GM18951 (cell line): ENCODE measurements at regions not wholly inside any gene's neighbourhood (a gene's known extent, or its start where the extent isn't known, plus 50 kb on each side); places are given as distances from the start of the nearest gene placed in this dataset.

Experiments used
- POLR2A ChIP-seq: IDR thresholded peaks from 4 replicates; pipeline ENCODE4 v1.6.1; 2011; ENCODE audit warnings: mild to moderate bottlenecking; ENCODE audit not compliant: insufficient read length, insufficient read depth; ENCODE audit errors: extremely low read depth
- in situ Hi-C: fragments of 300-500 bp; cut with MboI; formaldehyde crosslinking; loops from one replicate; pipeline ENCODE4 v1.12.0; 2022; ENCODE audit warnings: low sequenced_read_pairs, mixed read lengths, inconsistent platforms; ENCODE audit not compliant: unreplicated experiment

DNA sequence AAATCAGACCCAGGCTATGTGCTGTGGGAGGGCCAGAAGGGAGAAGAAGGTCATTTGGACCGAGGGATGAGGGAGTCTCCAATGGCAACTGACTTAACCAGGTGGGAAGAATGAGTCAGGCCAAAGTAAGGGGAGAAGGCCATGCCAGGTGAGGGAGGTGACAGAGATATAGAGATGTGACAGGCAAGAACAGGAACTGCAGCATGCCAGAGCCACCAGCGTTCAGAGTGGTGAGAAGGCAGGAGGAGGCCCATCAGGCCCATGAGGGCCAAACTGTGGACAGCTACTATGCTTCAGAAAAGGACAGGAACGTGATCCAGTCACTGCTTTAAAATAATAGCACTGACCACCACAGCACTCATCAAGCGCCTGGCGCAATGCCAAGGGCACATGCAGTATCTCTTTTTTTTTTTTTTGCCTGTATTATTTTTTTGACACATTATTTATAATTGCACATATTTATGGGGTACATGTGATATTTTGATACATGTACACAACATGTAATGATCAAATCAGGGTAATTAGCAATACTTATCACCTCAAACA lies 154.3 kb upstream of the IGF1R start:
- in situ Hi-C loops, result no loop called here

DNA sequence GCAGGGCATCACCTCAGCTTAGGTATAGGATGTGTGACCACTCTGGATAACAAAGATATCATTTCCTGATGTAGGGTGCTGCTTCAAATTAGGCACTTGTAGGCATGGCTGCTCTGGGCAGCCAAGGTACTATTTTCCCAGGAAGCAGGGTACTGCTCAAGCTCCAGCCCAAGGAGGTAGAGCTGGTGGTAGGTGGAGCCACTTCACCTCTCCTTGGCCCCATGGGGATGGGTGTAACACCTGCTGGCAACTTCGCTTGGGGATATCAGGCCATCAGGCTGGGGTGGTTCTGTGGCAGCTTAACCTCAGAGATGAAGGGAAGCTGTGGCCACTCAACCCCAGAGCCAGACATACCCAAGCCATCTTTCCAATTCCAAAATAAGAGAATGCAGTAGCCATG lies 147.1 kb upstream of the IGF1R start:
- in situ Hi-C loops, result no loop called here
- TF ChIP-seq POLR2A, result no peak

More for the DNA sequence above, 154.3 kb upstream of the IGF1R start:
- TF ChIP-seq POLR2A, result no peak

DNA sequence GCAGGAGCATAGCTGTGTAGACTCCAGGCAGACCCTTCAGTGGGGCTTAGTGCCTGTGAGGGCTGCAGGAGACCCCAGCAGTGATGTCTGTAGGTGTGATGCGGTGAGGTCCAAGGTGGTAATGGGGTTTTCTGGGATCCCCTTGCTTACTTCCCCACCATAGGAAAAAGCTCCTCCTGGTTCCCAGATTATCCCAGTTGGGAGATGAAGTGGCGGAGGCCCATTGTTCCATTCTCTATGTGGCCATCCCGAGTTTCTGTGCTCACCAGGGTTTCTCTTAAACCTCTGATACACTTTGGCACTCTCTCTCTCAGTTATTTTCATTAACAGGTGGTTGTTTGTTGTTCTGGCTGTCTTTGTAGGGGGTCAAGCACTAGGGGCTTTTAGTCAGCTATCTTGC lies 146.7 kb upstream of the IGF1R start:
- no peak for TF ChIP-seq POLR2A
- in situ Hi-C loops, result no loop called here

DNA sequence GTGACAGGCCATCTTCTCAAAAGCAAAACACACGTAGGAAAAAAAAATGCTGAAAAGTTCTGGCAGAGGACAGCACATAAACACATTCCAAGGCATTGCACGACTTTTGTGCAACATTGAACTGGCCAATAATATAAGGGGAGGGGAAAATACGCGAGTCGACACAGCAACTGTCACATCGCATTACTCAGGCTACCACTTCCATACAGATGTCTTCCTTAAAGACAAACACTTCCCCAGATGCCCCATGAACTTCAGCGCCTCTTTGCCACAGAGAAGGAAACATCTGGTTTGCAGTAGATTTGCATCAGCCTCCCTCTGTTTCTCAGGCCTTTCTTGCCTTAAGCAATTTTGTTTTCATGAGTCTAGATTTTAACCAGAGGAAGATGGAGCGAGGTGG lies 144.4 kb upstream of the IGF1R start:
- in situ Hi-C loops, result no loop called here
- TF ChIP-seq POLR2A, result no peak

DNA sequence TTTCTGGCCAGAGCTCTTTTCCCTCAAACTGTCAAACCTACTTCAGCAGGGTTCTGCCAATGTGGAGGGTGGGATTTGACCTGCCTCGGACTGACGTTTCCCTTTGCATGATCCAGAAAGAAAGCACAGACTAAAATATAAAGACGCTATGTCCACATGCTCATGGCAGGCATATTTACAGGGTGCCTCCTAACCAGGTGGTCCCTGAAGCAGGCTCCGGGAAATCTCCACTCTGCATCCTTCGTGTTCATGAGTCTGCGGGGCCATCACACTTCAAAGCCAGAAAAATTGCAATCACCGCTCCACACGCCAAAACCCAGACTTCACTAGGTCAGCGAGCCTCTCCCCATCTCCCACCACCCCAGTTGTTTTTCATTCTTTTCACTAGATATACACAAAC lies 143.3 kb upstream of the IGF1R start:
- no peak for TF ChIP-seq POLR2A
- in situ Hi-C loops, result no loop called here

DNA sequence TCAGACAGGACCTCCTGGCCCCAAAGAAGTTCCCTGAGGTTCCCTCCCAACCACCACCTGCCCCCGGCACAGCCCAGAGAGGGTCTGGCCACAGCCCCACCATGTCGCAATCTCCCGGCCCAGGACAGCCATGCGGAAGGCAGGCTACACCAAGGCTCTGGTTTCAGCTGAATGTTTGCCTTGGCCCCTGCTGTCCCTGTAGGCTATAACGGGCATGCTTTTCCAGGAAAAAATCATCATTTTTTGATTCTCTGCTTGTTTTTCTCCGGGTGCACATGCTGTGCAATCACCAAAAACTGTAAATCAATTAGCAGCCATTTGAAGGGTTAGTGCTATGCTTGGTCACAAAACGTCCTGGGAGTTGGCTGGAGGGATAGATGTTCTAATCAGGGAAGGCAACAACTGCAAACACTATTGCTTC lies 142.7 kb upstream of the IGF1R start:
- in situ Hi-C loops, result no loop called here
- TF ChIP-seq POLR2A, result no peak

DNA sequence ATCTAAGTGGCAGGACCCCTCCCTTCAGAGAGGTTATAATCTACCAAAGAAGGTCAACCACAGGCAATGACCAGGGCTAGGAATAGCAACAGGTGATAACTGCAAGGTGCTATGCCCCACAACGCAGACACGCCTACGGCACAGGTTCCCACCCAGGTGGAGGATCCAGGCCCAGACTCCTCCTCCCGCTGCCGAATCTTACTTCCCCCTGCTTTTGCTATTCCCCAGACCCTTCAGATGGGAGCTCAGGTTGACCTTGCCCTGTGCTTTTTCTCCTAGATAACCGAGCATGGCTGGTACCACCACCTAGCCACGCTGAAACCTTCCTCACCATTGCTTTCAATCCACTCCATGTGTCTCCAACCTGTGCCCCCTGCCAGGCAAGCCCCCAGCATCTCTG lies 142.2 kb upstream of the IGF1R start:
- in situ Hi-C loops, result no loop called here

DNA sequence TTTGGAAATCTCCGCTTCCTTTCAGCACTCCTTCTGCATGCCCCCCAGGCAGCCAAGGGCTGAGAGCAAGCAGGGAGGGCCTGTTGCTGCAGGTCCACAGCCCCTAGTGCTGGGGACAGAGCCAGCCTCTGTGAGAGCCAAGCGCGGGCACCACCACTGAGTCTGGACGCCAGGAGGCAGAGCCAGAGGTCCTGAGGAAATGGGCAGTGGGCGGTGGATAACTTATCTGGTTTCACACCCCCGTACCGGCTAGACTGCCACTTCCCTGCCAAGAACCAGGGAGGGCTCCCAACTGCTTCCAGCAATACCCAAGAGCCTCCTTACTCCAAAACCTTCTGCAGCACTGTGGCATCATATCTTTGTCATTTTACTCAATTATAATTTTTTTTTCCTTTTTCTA lies 141.6 kb upstream of the IGF1R start:
- in situ Hi-C loops, result no loop called here
- no peak for TF ChIP-seq POLR2A

More for the DNA sequence above, 142.2 kb upstream of the IGF1R start:
- no peak for TF ChIP-seq POLR2A

DNA sequence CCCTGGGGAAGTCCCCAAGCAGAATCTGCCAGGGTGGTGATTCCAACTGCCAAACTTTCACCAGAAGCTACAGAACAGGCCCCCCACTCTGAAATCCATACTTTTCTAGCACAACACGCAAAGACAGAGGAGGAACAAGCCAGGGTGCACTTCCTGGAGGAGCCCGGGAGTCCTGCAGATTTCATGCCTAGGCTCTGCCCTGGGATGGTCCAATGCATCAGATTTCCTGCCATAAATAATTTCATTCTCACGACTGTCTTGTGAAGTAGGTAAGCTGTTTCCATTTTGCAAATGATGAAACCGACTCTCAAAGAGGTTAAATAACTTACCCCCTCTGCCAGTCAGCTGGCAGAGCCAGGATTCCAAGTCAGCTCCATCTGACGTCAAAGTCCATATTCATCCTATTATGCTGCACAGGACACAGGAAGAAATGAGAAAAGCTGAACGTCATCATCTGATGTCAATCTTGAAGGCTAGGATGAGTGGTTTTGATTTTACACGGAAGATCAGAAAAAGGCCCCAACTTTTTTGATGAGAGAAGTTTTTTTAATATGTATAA lies 134.8 kb upstream of the IGF1R start:
- in situ Hi-C loops, result no loop called here
- no peak for TF ChIP-seq POLR2A

DNA sequence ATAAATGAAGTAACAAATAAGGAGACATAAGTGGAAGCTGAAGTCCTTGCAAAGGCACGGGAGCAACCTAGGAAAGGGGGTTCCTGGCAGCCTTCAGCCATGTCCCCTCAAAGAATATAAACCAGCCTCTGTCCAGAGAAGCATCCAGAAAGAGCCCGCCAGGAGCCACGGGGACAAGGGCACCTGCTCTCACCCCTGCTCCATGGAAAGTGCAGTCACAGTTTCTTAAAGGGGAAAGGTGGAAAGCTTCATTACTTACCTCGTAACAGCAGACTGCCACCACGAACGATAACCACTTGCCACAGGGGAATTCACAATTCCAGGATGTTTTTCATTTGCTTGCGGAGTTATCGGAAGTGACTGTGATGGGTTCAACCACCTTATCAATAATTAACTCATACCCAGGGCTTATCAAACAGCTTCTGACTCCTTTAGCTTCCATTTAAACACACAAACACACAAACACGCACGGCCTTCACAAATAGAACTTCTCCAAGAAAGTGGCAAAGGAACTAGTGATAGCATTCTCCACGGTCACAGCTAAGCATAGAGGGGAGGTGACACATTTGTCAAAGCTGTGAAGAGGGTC lies 134.2 kb upstream of the IGF1R start:
- in situ Hi-C loops, result no loop called here
- no peak for TF ChIP-seq POLR2A

DNA sequence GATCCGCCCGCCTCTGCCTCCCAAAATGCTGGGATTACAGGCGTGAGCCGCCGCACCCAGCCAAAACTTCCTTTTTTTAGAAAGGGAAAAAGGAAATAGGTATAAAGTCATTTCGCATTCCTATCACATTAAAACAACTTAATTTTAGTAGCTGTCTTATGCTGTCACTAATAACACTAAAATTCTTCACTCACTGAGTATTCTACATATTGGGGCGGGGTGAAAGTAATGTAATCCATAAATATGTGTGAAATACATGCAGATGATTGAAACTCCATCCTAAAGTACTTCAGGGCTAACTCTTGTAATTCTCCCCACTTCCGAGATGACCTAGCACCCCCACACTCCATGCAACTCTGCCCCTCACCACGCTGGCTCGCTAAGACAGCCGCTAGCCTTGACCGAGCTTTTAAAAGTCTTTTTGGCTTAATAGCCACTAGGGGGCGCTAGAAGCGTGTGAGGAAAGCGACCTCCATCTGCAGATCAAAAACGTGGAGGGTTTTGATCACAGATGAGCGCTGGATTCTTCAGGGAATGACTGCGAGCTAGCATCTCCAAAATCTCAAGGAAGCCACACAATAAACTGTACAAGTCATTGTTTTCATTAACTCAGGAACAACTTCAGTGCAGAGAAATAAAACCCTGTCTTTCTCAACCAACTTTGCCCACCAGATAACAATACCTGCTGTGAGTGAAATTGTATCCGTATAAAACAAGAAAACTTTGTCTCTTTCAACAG lies 129.3 kb upstream of the IGF1R start:
- TF ChIP-seq POLR2A, result no peak
- in situ Hi-C loops, result no loop called here

DNA sequence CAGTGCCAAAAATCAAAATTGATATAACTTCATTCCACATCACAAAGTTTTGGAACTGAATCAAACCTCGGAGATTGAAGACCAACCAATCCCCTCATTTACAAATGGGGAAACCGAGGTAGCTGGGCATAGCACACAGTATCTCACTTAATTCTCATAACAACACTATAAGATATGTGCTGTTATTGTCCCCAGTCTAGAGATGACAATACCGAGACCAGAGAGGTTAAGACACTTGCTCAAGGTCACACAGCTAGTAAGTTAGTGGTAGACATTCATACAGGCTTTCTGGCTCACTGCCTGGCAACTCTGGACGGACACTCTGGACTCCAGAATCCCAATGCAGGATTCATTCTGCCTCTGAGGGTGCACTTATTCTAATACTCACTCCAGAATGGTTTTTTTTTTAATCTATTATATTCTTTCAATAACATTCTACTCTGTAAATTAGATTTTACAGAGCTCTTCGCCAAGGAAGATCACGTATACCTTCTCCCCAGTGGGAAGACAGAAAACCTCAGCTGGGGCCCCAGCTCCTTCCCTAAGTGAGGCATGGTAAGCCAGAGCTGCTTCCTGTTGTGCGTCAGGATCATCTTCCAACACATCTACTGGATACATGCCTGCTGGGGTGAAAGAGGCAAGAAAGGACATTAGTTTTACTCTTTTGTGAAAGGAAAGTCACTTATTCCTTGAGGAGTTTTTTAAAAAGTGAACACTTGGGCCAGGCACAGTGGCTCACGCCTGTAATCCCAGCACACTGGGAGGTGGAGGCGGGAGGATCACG lies 128.4 kb upstream of the IGF1R start:
- no peak for TF ChIP-seq POLR2A
- in situ Hi-C loops, result loop anchor here (10.0 kb wide), 1 partner anchor 135 kb away; no protein-coding TSS in a partner anchor

DNA sequence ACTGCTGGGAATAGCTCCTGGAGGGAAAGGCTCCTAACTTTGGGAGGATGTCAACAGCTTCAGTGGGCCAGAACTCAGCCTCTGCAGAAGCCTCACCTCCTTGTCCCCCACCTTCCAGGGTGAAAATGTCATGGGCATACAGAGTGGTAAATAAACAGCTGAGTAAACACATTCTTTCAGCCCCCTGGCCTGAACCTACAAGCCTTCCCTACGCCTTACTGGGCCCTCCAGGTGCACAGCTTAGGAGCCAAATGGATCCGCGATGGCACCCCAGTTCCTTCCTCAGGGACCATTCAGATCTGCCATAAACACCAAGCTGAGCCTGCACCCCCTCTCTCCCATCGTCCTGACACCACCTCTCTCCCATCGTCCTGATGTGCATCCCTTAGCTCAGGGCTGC lies 126.2 kb upstream of the IGF1R start:
- in situ Hi-C loops, result loop anchor here (10.0 kb wide), 1 partner anchor 133 kb away; no protein-coding TSS in a partner anchor
- TF ChIP-seq POLR2A, result no peak
